ENCODE measurements at regions not wholly inside any gene's neighbourhood (a gene's known extent, or its start where the extent isn't known, plus 50 kb on each side); places are given as distances from the start of the nearest gene placed in this dataset.

GRCh38 chr10:54940418-54940817 is 139.4 kb upstream of the PCDH15 start:
- TF ChIP-seq ARNTL (CRISPR knock-in tag; IDR thresholded peaks at IDR 0.05; ENCODE audit: borderline replicate concordance, low read depth) (no peak), OSR1 (CRISPR knock-in tag; IDR thresholded peaks at IDR 0.05) (no peak), RARB (CRISPR knock-in tag; IDR thresholded peaks at IDR 0.05) (no peak), ZNF70 (CRISPR knock-in tag; IDR thresholded peaks at IDR 0.05) (no peak), CSDC2 (CRISPR knock-in tag; IDR thresholded peaks at IDR 0.05) (no peak), ZFP30 (CRISPR knock-in tag; IDR thresholded peaks at IDR 0.05) (no peak)
